ENCODE measurements at regions not wholly inside any gene's neighbourhood (a gene's known extent, or its start where the extent isn't known, plus 50 kb on each side); places are given as distances from the start of the nearest gene placed in this dataset.
"Not testable (repeated sequence)": the region's sequence is repeated elsewhere in the genome, so short reads cannot be mapped to it uniquely, and the experiment has no call there.

- H3K4me3 ChIP-seq; intact Hi-C loops (cut with DNase I); H3K27ac ChIP-seq; H3K36me3 ChIP-seq; H3K9me3 ChIP-seq; DNase-seq; H3K27me3 ChIP-seq: not testable (repeated sequence)
- H3K4me1 ChIP-seq, result peaks cover 0 to 25% (median 21%) of the 10 kb centered on the region in 4 donors
- no CpG with 5 or more reads among the region's 53 CpGs for WGBS, 2 donors
These were observed 57.6 kb upstream of the BOLA1 start for GRCh38 chr1:149841597-149842238.

DNA sequence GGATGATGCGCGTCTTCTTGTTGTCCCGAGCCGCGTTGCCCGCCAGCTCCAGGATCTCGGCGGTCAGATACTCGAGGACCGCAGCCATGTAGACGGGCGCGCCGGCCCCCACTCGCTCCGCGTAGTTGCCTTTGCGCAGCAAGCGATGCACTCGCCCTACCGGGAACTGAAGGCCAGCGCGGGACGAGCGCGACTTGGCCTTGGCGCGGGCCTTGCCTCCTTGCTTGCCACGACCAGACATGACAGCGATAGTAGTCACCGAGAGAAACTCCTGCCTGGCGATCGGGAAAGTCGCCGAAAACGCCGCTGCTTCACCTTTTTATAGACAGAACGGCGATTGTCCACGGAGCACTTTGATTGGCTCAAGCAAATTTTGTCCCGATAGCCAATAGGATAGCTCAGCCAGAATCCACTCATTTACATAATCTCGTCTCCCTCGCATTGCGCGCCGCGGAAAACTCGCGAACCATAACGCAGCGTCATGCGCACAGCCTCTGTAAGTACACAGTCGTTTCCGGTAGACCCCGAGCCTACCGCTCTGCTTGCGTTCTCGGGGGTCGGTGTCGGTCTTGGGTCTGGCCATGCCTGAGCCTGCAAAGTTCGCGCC lies 56.8 kb upstream of the BOLA1 start:
- peaks cover 0 to 25% (median 21%) of the 10 kb centered on the region in 4 donors for H3K4me1 ChIP-seq
- WGBS, 2 donors, result no CpG with 5 or more reads among the region's 62 CpGs

GRCh38 chr1:149843431-149844041 lies 55.8 kb upstream of the BOLA1 start:
- TF ChIP-seq POLR2A (IDR thresholded peaks at IDR 0.05) (no peak), POLR2AphosphoS5 (IDR thresholded peaks at IDR 0.05) (peak in 2 of 4 donors; percentile 25 to 29)
- Histone ChIP-seq H3K4me3 (peak overlapping the region; percentile 35 to 55 (median 44)), H3K27me3 (no peaks in the 10 kb centered on the region), H3K27ac (peak overlapping the region; percentile 66 to 87 (median 84)), H3K36me3 (no peaks in the 10 kb centered on the region), H3K4me1 (peaks cover 0 to 30% (median 24%) of the 10 kb centered on the region in 4 donors), H3K9me3 (no peaks in the 10 kb centered on the region)
- 1 to 2% methylated on average over 13 to 16 of the region's 16 CpGs for WGBS, 2 donors
- intact Hi-C loops (cut with DNase I), result no loop called here
- DNase-seq, result no peak

More for the DNA sequence above, 56.8 kb upstream of the BOLA1 start:
- H3K4me3 ChIP-seq; H3K27me3 ChIP-seq; intact Hi-C loops (cut with DNase I); H3K9me3 ChIP-seq; H3K36me3 ChIP-seq; H3K27ac ChIP-seq; DNase-seq: not testable (repeated sequence)

GRCh38 chr1:149844101-149844500 lies 55.3 kb upstream of the BOLA1 start:
- no peak for TF ChIP-seq CTCF (IDR thresholded peaks at IDR 0.05)
- no peak for TF ChIP-seq EP300 (IDR thresholded peaks at IDR 0.05)
- no peak for TF ChIP-seq POLR2AphosphoS5 (IDR thresholded peaks at IDR 0.05)
- no peak for TF ChIP-seq POLR2A (IDR thresholded peaks at IDR 0.05)
- H3K36me3 ChIP-seq, result no peaks in the 10 kb centered on the region
- H3K4me1 ChIP-seq, result peaks cover 0 to 35% (median 29%) of the 10 kb centered on the region in 4 donors
- H3K27me3 ChIP-seq, result no peaks in the 10 kb centered on the region
- peak overlapping the region; percentile 66 to 87 (median 84) for H3K27ac ChIP-seq
- peak overlapping the region; percentile 35 to 55 (median 44) for H3K4me3 ChIP-seq
- no peak for DNase-seq
- H3K9me3 ChIP-seq, result no peaks in the 10 kb centered on the region
- intact Hi-C loops (cut with DNase I), result no loop called here
- WGBS, 2 donors, result 23 to 27% methylated on average over 3 of the region's 3 CpGs

- TF ChIP-seq EP300 (IDR thresholded peaks at IDR 0.05) (no peak), POLR2AphosphoS5 (IDR thresholded peaks at IDR 0.05) (no peak), CTCF (IDR thresholded peaks at IDR 0.05) (no peak), POLR2A (IDR thresholded peaks at IDR 0.05) (no peak)
- intact Hi-C loops (cut with DNase I), result no loop called here
- no peaks in the 10 kb centered on the region for H3K36me3 ChIP-seq
- DNase-seq, result no peak
- 36 to 60% methylated on average over 4 of the region's 4 CpGs for WGBS, 2 donors
- H3K4me3 ChIP-seq, result no peak overlapping the region
- H3K27me3 ChIP-seq, result no peaks in the 10 kb centered on the region
- peaks cover 0 to 42% (median 35%) of the 10 kb centered on the region in 4 donors for H3K4me1 ChIP-seq
- peak overlapping the region in 3 of 4 donors; percentile 66 to 87 (median 85) for H3K27ac ChIP-seq
- no peaks in the 10 kb centered on the region for H3K9me3 ChIP-seq
These were observed 54.6 kb upstream of the BOLA1 start for GRCh38 chr1:149844650-149845255.

- Histone ChIP-seq H3K9me3 (no peaks in the 10 kb centered on the region), H3K27me3 (no peaks in the 10 kb centered on the region), H3K36me3 (no peaks in the 10 kb centered on the region), H3K27ac (peak overlapping the region in 3 of 4 donors; percentile 66 to 87 (median 85)), H3K4me3 (no peak overlapping the region), H3K4me1 (peaks cover 0 to 46% (median 39%) of the 10 kb centered on the region in 4 donors)
- TF ChIP-seq CTCF (IDR thresholded peaks at IDR 0.05), result no peak
- no peak for TF ChIP-seq EP300 (IDR thresholded peaks at IDR 0.05)
- TF ChIP-seq POLR2A (IDR thresholded peaks at IDR 0.05), result no peak
- TF ChIP-seq POLR2AphosphoS5 (IDR thresholded peaks at IDR 0.05), result no peak
- 65 to 85% methylated on average over 3 of the region's 3 CpGs for WGBS, 2 donors
- intact Hi-C loops (cut with DNase I), result no loop called here
- no peak for DNase-seq
These were observed 54.0 kb upstream of the BOLA1 start for GRCh38 chr1:149845416-149845815.
